ENCODE measurements at regions not wholly inside any gene's neighbourhood (a gene's known extent, or its start where the extent isn't known, plus 50 kb on each side); places are given as distances from the start of the nearest gene placed in this dataset.

DNA sequence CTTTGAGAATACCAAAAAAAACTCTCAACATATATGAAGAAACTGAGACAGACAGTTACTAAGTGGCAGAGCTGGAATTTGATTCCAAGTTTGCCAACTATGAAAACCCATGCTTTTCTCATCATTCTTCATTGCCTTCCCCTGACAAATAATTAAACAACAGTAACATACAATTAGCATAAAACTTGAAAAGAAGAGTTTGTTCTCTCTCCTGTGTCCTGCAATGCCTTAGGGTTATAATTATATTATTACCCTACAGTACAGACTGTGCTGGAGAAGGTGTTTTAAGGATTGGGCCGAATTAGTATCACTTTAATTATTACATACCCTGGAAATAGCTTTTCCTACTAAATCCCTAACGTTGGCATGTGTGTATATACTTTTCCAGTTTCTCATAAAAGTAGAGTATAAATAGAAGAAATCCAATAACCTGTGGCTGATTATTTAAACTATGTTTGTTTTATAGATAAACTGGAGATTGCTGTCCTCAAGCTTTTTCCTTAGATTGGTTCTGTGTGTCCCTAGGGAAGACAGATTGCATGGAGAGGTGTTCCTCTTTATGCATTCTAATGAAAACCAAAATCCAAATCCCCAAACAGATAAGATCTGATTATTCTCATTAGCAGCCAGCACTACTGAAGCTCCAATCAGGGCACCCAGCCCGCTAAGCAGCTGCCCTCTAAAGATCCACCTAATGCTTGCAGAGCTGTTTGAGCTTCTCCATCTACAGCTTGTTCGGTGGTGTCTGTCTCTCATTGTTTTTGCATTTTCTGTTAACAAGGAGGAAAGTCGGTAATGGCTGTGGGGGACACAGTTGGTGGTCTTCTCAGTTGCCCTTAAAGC lies 156.3 kb downstream of the TM2D1 start:
- H3K9me3 Mint-ChIP-seq = peaks cover 9% of the 10 kb centered on the region
- H3K27ac ChIP-seq (ENCODE audit: low read depth, low read length) = no peak overlapping the region
- no peak overlapping the region for H3K4me3 Mint-ChIP-seq
- H3K27me3 Mint-ChIP-seq (ENCODE audit: insufficient read depth) = peaks cover 1% of the 10 kb centered on the region
- H3K9ac ChIP-seq (ENCODE audit: extremely low read depth, low read length, poor library complexity, severe bottlenecking) = no peak overlapping the region
- peaks cover 19% of the 10 kb centered on the region for H3K9me3 ChIP-seq (ENCODE audit: control insufficient read depth, low read length)
- no peaks in the 10 kb centered on the region for H3K27me3 ChIP-seq (ENCODE audit: control insufficient read depth, insufficient read depth, low read length, poor library complexity, severe bottlenecking)
- no peak overlapping the region for H3K27ac Mint-ChIP-seq
- H3K36me3 Mint-ChIP-seq (ENCODE audit: low read depth) = peaks cover 2% of the 10 kb centered on the region
- WGBS, 2 experiments (ENCODE audit: insufficient coverage in 1 of 2, insufficient read length in 1 of 2) = 74 to 83% methylated on average over 2 to 5 of the region's 5 CpGs
- H3K4me1 Mint-ChIP-seq = no peaks in the 10 kb centered on the region
- no peak overlapping the region for H3K4me3 ChIP-seq (ENCODE audit: low read length)
- TF ChIP-seq, protein P1, sequence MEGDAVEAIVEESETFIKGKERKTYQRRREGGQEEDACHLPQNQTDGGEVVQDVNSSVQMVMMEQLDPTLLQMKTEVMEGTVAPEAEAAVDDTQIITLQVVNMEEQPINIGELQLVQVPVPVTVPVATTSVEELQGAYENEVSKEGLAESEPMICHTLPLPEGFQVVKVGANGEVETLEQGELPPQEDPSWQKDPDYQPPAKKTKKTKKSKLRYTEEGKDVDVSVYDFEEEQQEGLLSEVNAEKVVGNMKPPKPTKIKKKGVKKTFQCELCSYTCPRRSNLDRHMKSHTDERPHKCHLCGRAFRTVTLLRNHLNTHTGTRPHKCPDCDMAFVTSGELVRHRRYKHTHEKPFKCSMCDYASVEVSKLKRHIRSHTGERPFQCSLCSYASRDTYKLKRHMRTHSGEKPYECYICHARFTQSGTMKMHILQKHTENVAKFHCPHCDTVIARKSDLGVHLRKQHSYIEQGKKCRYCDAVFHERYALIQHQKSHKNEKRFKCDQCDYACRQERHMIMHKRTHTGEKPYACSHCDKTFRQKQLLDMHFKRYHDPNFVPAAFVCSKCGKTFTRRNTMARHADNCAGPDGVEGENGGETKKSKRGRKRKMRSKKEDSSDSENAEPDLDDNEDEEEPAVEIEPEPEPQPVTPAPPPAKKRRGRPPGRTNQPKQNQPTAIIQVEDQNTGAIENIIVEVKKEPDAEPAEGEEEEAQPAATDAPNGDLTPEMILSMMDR (conservative IDR thresholded peaks at IDR 0.05) = no peak
- DNase-seq = no peak
- H3K4me1 ChIP-seq (ENCODE audit: control insufficient read depth, insufficient read depth, low read length) = no peaks in the 10 kb centered on the region
- H3K36me3 ChIP-seq (ENCODE audit: control insufficient read depth, insufficient read depth, low read length) = no peaks in the 10 kb centered on the region

DNA sequence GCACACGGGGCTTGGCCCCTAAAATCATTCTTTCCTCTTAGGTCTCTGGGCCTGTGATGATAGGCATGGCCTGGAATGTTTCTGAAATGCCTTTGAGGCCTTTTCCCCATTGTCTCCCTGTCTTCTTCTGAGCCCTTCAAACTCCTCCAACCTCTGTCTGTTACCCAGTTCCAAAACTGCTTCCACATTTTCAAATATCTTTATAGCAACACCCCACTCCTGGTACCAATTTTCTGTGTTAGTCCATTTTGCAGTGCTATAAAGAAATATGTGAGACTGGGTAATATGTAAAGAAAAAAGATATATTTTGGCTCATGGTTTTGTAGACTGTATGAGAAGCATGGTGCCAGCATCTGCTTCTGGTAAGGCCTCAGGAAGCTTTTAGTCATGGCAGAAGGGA lies 158.8 kb downstream of the TM2D1 start:
- no peak for DNase-seq
- Mint-ChIP-seq H3K4me3 (no peak overlapping the region), H3K4me1 (no peaks in the 10 kb centered on the region), H3K36me3 (ENCODE audit: low read depth) (peaks cover 2% of the 10 kb centered on the region), H3K9me3 (peaks cover 9% of the 10 kb centered on the region), H3K27me3 (ENCODE audit: insufficient read depth) (no peaks in the 10 kb centered on the region), H3K27ac (no peak overlapping the region)
- H3K4me1 ChIP-seq (ENCODE audit: control insufficient read depth, insufficient read depth, low read length) = no peaks in the 10 kb centered on the region
- H3K9me3 ChIP-seq (ENCODE audit: control insufficient read depth, low read length) = peaks cover 19% of the 10 kb centered on the region
- H3K27me3 ChIP-seq (ENCODE audit: control insufficient read depth, insufficient read depth, low read length, poor library complexity, severe bottlenecking) = no peaks in the 10 kb centered on the region
- H3K36me3 ChIP-seq (ENCODE audit: control insufficient read depth, insufficient read depth, low read length) = no peaks in the 10 kb centered on the region
- TF ChIP-seq, protein P1 (conservative IDR thresholded peaks at IDR 0.05) = no peak
- H3K4me3 ChIP-seq (ENCODE audit: low read length) = no peak overlapping the region
- no peak overlapping the region for H3K27ac ChIP-seq (ENCODE audit: low read depth, low read length)
- no peak overlapping the region for H3K9ac ChIP-seq (ENCODE audit: extremely low read depth, low read length, poor library complexity, severe bottlenecking)
- 67 to 87% methylated on average over 1 of the region's 1 CpG for WGBS, 2 experiments (ENCODE audit: insufficient coverage in 1 of 2, insufficient read length in 1 of 2)

DNA sequence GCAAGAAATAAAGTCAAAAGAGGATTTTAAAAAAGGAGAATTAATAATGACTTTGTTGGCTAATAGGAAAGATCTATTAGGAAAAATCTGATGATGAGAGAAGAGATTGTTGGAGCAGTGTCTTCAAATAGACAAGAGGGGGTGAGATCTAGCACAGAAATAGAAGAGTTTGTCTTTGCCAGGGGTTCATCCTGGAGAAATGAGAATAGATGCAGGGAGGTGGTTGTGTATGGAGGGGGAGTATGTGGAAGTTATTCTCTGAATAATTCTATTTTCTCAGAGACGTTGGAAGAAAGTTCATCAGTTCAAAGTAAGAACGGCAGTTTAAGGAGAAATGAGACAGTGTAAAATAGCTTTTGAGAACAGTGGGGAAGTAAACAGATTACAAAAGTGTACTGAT lies 161.3 kb downstream of the TM2D1 start:
- no peak overlapping the region for H3K27ac ChIP-seq (ENCODE audit: low read depth, low read length)
- H3K4me1 ChIP-seq (ENCODE audit: control insufficient read depth, insufficient read depth, low read length) = no peaks in the 10 kb centered on the region
- H3K4me1 Mint-ChIP-seq = no peaks in the 10 kb centered on the region
- peaks cover 19% of the 10 kb centered on the region for H3K9me3 ChIP-seq (ENCODE audit: control insufficient read depth, low read length)
- H3K27ac Mint-ChIP-seq = no peak overlapping the region
- H3K36me3 ChIP-seq (ENCODE audit: control insufficient read depth, insufficient read depth, low read length) = no peaks in the 10 kb centered on the region
- H3K27me3 Mint-ChIP-seq (ENCODE audit: insufficient read depth) = no peaks in the 10 kb centered on the region
- no peak overlapping the region for H3K9ac ChIP-seq (ENCODE audit: extremely low read depth, low read length, poor library complexity, severe bottlenecking)
- H3K9me3 Mint-ChIP-seq = peaks cover 9% of the 10 kb centered on the region
- peaks cover 2% of the 10 kb centered on the region for H3K36me3 Mint-ChIP-seq (ENCODE audit: low read depth)
- no peak overlapping the region for H3K4me3 ChIP-seq (ENCODE audit: low read length)
- TF ChIP-seq, protein P1 (conservative IDR thresholded peaks at IDR 0.05) = no peak
- no peaks in the 10 kb centered on the region for H3K27me3 ChIP-seq (ENCODE audit: control insufficient read depth, insufficient read depth, low read length, poor library complexity, severe bottlenecking)
- 92 to 94% methylated on average over 2 of the region's 2 CpGs for WGBS, 2 experiments (ENCODE audit: insufficient coverage in 1 of 2, insufficient read length in 1 of 2)
- no peak for DNase-seq
- no peak overlapping the region for H3K4me3 Mint-ChIP-seq

Data from endodermal cell (in vitro differentiated cells).